ENCODE measurements at regions not wholly inside any gene's neighbourhood (a gene's known extent, or its start where the extent isn't known, plus 50 kb on each side); places are given as distances from the start of the nearest gene placed in this dataset.
"Not testable (repeated sequence)": the region's sequence is repeated elsewhere in the genome, so short reads cannot be mapped to it uniquely, and the experiment has no call there.

DNA sequence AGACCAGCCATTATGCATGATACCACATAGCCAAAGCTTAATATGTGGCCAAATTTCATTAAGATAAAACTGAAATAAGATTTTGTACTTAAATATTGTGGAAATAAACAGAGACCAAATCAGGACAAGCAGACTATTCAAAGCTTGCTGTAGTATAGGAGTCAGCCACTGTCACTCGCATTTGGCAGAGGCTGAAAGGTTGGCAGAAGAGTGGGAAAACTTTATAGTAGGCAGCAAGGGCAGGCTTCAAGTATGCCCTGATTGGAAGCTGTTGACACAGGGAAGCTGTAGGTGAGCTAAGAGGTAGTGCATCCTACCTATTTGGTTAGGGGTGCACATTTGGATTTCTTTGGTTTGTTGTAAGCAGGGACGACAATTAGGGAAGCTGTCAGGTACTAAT lies 202.5 kb upstream of the PDZRN3 start:
- intact Hi-C loops (cut with DNase I), result no loop called here
- DNase-seq, result no peak

DNA sequence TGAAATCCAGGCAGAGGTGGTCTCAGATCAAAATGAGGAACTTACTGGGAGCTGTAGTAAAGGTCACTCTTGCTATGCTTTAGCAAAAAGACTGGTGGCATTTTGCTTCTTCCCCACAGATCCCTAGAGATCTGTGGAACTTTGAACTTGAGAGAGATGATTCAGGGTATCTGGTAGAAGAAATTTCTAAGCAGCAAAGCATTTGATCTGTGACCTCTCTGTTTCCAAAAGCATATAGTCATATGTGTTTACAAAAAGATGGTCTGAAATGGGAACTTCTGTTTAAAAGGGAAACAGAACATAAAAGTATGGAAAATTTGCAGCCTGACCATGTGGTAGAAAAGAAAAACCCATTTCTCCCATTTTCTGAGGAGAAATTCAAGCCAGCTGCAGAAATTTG lies 196.2 kb upstream of the PDZRN3 start:
- DNase-seq; intact Hi-C loops (cut with DNase I): not testable (repeated sequence)

DNA sequence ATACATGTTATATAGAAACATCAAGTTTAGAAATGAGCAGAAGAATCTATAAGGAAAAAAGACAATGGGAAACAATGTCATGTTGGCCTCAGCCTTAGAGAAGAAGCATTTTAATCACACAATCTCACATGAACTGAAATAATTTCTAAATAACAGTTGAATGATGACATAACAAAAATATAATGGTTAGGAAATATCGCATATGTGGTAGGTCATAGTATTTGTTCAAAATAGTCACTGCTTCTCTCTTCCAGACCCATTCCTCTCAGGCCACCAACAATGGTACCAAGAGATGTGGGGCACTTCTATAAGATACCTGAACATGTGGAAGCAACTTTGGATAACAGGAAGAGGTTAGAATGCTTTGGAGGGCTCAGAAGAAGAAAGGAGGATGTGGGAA lies 195.7 kb upstream of the PDZRN3 start:
- DNase-seq, result no peak
- intact Hi-C loops (cut with DNase I), result no loop called here

DNA sequence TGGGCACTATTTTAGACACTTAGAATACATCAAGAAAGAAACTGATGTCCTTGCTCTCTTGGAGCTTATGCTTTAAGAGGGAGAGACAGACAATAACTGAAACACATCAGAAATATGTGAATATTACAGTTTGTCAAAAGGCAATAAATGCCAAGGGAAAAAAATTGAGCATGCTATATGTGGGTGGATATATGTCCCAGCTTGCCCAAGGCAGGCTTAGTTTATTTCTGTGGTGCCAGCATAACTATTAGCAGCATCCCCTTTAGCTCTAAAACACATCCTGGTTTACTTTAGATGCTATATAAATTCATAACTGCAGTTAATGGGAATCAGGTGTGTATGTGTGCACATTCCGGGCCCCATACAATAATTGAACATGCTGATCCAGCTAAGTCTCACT lies 191.2 kb upstream of the PDZRN3 start:
- DNase-seq, result no peak

DNA sequence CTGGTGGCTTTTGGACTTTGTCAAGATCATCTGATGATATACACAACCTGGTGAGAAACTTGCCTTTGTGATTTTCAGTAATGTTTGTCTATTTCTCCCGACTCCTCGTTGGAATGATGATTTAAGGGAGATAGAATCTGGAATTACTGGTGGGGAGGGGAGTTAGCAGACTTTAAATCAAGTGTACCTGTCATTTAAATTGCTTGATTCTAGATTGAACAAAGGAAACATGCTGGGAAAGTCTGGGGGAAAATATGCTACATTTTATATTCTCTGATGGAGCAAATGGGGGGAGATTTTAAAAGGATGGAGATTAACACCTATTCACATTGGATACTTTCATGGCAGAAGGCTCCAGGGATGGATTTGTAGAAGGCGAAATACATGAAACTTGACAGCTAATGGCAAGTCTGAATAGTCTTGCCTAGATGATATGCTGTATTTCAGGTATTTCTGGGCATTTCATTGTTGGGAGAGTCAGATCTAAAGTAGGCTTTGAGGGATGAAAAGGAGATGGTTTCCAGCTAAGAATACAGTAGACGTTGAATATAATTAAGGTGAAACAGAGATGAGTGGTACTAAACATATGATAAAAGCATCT lies 189.1 kb upstream of the PDZRN3 start:
- DNase-seq, result no peak
- intact Hi-C loops (cut with DNase I), result no loop called here

More for the DNA sequence above, 191.2 kb upstream of the PDZRN3 start:
- intact Hi-C loops (cut with DNase I), result no loop called here

DNA sequence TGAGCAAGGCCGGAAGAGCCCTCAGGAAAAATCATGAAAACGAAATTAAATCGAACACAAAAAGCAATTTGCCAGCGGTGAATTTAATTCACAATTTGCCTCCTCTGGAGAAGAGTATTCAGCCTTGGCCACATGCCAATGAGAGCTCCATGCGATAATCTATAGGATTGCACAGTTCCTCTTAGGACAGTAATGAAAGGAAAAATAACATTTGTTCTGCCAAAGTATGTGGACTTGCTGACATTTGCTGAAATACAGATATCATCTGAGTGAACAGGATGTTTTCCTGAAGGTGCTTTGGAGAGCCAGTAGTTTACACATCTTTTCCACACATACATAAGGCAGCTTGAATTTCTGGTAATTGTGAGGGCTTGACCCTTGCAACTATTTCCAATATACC lies 188.6 kb upstream of the PDZRN3 start:
- no peak for DNase-seq

DNA sequence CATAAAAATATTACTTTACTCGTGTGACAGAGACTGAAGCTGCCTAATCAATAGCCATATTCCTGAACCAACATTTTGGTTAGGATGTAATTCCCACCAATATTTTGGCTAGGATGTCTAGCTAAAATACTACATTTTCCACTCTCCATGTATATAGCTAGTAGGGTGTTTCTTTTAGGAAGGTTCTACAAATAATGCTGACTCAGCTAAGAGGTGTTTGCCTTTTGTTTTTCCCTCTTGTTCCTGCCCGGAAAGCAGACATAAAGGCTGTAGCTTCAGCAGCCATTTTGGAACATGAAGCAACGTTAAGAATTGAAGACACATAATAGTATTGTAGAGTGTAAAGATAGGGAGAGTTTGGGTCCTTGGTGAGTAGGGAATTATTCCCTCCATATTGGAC lies 187.3 kb upstream of the PDZRN3 start:
- no peak for DNase-seq
- intact Hi-C loops (cut with DNase I), result no loop called here

More for the DNA sequence above, 188.6 kb upstream of the PDZRN3 start:
- intact Hi-C loops (cut with DNase I), result no loop called here

DNA sequence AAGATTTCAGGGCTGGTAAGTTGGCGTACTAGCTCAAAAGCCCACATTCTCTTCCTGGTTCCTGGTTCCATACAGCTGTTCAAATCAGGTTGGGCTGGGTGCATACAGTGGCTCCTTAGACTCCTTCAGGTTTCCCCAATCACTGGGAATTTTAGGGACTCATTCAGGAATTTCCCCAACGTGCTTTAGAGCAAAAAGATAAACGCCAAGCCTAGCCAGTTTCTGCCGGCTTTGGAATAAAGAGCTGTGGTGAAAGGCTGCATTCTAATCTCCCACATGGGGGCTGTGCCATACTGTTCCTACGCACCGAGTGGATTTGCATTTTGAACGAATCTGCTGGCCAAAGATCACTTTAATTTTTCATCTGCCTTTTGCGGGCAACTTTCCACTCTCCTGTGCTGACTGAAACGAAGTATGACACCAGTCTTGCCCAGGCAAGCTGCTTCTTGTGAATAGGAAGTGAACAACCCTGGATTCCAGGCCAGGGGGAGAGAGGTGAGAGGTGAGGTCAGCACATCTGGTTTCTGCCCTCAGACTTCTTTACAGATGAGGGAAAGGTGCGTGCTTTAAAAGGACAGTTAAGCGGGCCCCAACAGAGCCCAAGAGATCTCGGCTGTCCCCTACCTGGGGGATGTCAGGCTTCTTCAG lies 184.2 kb upstream of the PDZRN3 start:
- DNase-seq, result no peak
- intact Hi-C loops (cut with DNase I), result no loop called here

DNA sequence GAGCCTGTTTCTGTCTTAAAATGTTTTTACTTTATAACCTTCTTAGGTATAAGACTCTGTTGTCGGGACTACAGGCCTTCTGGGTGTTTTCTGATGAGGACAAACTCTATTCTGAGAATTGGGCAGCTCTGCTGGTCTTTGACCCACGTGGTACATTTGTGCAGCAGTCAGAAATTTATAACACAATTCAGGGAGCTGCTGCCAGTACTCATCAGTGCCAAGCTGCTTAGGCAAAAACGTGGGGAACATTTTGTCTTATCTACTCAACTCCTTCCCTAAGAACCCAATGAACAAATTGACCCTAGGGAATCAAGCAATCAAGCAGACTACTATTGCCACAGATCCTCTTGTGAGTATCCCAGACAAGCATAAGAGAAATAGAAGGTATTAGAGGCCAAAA lies 180.7 kb upstream of the PDZRN3 start:
- no peak for DNase-seq
- intact Hi-C loops (cut with DNase I), result no loop called here

DNA sequence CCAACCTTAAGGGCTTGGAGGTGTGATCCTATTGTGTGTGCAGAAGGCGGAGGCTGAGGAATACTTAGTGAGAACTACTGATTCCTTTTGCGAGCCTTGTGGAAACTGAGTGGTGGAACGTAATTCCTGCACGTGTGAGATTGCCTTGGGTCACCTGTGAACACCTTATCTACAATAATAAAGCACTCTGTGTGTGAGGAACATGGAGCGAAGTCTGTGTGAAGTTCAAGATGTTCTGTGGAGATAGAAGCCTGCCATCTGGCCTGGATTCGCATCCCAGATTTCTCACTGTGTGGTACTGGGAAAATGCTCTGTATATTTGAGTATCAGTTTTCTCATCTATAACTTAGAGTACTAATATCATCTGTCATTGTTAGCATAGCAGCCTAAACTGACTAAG lies 179.5 kb upstream of the PDZRN3 start:
- intact Hi-C loops (cut with DNase I), result no loop called here
- DNase-seq, result no peak

DNA sequence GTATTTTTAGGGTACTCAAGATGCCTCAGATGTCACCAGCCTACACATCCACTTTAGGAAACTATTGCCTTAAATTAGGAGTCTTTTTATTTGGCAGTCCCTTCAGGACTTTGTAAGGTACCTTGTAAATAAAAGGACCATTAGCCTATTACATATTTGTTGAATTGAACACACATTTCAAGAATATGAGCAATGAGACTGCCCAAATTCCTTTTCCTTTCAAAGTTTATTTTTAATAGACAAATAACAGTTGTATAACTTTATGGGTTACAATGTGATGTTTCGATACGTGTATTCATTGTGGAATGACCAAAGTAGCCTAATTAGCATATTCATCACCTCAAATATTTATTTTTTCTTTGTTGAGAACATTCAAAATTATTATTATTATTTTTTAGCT lies 176.7 kb upstream of the PDZRN3 start:
- DNase-seq, result no peak
- intact Hi-C loops (cut with DNase I), result no loop called here

DNA sequence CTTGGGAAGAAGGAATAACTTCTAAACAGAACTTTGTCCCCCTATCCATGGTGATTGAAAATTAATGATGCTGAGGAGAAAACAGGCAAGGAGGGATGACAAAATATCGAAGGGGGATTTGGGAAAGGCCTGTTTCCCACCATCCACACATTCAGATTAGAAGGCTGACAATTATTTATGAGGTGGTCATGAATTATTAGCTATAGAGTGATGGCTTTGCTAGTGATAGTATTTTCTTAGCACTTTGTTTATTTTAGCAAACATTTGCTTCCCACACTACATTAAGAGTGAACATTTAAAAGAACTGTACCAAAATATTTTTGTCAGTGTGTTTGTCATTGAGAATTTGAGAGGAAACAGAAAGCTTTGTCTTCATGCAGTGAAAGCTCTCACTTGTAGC lies 172.6 kb upstream of the PDZRN3 start:
- intact Hi-C loops (cut with DNase I), result no loop called here
- no peak for DNase-seq

DNA sequence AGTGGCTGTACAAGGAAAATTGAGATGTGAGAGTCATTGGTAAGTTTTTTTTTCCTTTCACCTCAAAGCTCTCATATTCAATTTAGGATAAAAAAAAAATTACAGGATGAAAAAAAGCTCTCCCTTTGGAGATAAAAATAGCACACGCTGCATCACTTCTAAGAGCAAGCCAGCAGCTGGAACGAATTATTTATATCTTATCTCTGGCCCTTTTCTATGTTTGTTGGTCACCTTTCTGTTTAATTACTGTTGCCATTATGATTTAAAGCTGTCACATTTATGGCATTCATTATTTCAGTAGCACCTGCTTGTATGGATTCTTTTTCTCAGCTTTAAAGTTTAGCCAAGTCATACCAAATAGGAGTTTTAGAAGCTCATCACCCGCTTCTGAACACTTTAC lies 171.6 kb upstream of the PDZRN3 start:
- no peak for DNase-seq
- intact Hi-C loops (cut with DNase I), result no loop called here

DNA sequence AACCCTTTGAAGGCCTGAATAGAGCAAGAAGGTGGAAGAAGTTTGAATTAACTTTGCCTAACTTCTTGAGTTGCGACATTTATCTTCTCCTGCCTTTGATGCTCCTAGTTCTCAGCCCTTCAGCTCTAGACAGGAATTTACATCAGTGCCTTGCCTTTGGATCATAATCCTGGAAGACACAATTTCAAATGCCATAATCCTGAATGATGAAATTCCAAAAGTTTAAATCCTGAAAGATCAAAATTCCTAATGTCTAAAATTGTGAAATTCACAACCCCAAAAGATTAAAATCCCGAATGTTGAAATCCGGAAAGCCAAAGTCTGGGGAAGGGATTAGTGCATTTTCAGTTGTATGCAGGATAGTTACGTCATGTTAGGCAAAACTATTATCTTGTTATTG lies 166.6 kb upstream of the PDZRN3 start:
- intact Hi-C loops (cut with DNase I), result no loop called here
- no peak for DNase-seq

DNA sequence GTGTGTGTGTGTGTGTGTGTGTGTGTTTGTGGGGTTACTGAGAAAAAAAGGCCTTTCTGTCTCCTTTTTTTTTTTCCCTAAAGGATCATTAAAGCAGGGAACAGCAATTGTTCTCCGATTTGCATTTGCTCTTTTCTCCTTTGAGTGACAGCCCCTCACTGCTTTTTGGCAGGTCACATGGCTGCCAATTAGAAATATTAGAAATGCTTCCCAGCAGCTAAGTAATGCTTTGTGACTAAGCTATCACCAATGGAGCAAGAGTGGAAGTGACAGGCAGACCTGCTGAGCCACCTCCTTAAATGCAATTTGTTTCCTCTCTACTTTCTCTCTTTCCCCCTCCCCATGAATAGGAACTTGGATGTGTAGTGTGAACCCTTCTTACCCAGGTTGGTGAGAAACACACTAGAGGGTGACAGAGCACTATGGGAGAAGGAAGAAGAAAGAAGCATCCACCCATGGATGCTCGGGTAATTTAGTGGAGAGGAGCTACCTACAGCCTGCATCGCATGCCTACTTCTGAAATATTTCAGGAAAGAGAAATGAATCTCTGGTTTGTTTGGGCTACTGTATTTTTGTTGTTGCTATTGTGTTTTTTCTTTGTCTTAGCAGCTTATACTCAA lies 165.2 kb upstream of the PDZRN3 start:
- no peak for DNase-seq
- intact Hi-C loops (cut with DNase I), result no loop called here

DNA sequence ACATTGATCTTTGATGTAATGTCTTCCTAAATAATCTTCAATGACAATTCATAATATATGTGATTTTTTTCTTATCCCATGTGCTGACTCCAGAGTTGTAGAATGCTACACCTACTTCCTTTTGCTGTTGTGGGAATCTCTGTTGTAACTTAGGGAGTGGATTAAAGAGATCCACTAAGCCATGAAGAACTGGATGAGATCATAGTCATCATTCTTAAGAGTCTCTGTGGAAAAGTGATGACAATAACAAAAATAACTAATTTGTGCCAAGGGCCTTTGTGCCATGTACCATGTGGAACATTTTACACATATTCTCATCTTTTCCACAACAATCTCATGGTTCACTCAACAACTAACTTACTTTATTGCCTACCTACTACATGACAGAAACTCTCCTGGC lies 162.9 kb upstream of the PDZRN3 start:
- intact Hi-C loops (cut with DNase I), result no loop called here
- DNase-seq, result no peak

DNA sequence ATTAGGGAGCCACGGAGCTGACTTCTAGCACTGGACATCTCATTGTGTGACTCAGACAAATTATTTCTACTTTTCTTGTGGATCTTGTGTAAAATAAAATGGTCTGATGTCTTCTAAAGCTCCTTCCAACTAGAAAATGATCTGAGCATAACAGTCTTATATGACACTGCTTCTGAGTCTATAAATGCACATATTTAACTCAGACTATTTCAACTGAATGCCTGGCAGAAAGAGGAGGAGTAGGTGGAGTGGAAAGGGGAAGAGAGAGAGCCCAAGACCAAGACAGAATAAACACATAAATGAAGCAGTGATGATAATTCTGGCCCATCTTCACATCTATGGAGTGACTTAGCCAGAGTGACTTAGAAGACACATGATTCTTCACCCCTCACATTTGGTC lies 162.3 kb upstream of the PDZRN3 start:
- no peak for DNase-seq
- intact Hi-C loops (cut with DNase I), result no loop called here

DNA sequence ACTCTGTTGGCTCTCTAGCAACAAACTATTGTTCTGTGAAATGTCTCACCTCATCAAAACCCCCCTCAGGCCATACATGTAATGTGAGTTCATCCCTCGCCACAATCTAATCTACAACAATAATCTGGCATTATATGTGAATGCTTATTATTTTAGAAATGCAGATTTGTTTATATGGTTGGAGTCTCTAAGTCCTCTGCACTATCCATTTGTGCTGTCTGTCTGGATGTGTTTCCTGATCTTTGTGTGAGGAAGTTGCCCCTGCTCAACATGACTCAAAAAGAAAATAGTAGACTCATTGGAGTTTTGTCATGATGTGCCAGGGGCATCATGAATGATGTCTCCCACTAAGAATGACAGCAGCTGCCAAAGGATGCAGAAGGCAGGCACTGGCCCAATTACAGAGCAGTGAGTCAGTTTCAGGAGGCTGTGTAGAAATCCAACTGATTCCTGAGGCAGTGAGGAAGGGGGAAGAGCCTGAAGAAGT lies 161.6 kb upstream of the PDZRN3 start:
- intact Hi-C loops (cut with DNase I), result no loop called here
- DNase-seq, result peak in 4 of 10 donors; percentile 21 to 82 (median 24)

DNA sequence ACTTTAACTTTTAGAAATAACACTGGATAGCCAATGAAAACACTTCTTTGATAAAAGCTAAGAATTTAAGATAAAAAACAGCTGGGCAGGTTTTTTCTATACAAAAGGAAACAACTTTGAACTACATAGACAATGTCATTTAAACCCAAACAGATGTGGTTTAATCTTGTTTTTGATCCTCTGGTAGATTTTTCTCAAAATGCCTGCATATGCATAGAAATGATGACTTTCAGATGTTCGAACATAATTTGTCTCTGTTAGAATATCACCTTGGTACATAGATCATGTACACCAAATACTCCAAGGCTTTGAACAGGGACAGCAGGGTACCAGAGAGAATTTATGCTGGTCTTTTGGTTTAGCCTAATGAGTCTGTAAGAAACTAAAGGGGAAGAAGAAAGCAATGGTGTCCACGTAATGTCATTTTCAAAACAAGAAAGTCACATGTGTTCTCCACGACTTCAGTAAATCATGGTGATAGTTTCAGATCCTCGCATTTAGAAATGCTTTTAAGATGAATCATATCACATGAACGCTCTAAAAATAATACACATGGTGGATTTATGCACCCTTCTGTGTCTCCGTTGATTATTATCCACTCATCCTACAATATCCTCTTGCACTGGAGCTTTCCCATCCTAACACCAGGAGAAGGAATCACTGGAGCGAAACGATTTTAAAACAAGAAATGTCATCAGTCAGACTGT lies 160.1 kb upstream of the PDZRN3 start:
- no peak for DNase-seq
- intact Hi-C loops (cut with DNase I), result no loop called here

DNA sequence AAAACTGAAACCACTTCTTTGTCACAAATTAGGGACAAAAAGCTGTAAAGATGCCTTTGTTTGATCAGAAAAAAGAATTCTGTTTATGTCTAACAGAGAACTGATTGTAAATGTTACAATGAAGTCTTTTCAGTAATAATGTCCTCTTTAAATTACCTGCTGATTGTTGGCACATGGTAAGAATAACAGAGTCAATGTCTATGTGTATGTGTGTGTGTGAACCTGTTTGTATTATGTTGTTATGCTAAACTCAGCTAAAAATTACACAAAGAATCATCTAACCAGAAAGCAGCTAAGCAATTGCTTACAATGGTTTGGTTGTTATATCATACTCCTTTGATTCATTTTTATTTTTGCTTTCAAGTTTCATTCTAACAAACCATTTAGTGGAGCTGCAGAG lies 159.1 kb upstream of the PDZRN3 start:
- intact Hi-C loops (cut with DNase I), result no loop called here
- no peak for DNase-seq

DNA sequence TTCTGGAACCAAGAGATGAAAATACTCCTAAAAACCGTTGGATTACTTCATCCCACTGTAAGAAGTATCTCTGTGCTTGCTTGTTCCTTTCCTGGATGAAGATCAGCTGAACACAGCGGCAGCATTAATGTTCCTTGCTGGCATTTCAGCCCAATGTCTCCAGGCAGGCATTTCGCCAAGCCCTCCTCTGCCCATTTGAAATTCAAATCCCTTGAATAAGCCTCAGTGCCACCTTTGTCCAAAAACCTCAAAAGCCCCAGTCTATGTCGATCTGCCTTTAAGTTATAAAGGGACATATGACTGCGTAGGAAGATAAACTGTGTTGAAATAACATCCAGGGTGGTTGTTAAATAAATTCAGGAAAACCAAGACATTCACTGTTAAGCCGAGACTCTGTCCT lies 156.8 kb upstream of the PDZRN3 start:
- peak; percentile 17 to 87 (median 44) for DNase-seq
- intact Hi-C loops (cut with DNase I), result no loop called here

DNA sequence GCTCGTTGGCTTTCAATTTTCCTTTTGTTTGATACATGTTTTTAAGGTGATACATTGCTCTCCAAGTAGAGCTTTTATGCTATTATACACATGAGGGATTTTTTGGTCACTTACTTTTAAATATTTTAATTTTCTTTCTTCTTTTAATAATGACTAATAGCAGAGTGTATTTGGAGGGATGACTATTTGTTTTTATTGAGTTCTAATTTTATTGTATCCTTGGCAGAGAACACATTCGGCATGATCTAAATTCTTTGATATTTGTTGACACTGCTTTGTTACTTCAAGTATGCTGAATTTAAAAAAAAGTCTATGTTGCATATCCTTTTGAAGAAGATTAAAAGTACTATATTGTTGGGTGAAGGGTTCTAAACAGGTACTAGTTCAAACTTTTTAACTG lies 149.9 kb upstream of the PDZRN3 start:
- no peak for DNase-seq

More for the DNA sequence above, 149.9 kb upstream of the PDZRN3 start:
- intact Hi-C loops (cut with DNase I), result no loop called here
